Transverse colon (tissue), 4 donors: ENCODE measurements at regions not wholly inside any gene's neighbourhood (a gene's known extent, or its start where the extent isn't known, plus 50 kb on each side); places are given as distances from the start of the nearest gene placed in this dataset.
A peak's percentile ranks its signal among the peaks of the same experiment; 100 is the strongest.

Experiments used
- DNase-seq: peaks from one replicate; pipeline ENCODE4 v3.0.0-alpha.2; 2019
- H3K27ac ChIP-seq, 4 donors: fragments of 200-600 bp; sonication (generic); 2 replicates each; pipeline ENCODE4 v1.5.1; 2016 to 2018; ENCODE audit warnings: inconsistent platforms in 4 of 4
- H3K27me3 ChIP-seq: fragments of 200-600 bp; sonication (generic); 2 replicates; pipeline ENCODE4 v1.5.1; 2017; ENCODE audit warnings: inconsistent platforms
- H3K36me3 ChIP-seq, 4 donors: fragments of 200-600 bp; sonication (generic); 2 replicates each; pipeline ENCODE4 v1.5.1; 2017 to 2019; ENCODE audit warnings: inconsistent platforms in 4 of 4
- H3K4me1 ChIP-seq, 4 donors: fragments of 200-600 bp; sonication (generic); 2 replicates each; pipeline ENCODE4 v1.5.1; 2017 to 2020; ENCODE audit warnings: inconsistent platforms in 4 of 4
- H3K4me3 ChIP-seq, 4 donors: fragments of 200-600 bp; sonication (generic); 1 replicate in 1 of 4; 2 replicates in 3 of 4; pipeline versions ENCODE4 v1.5.1 to v1.6.1; 2017 to 2019; ENCODE audit warnings: inconsistent platforms in 4 of 4
- H3K9me3 ChIP-seq, 2 donors: fragments of 200-600 bp; sonication (generic); 2 replicates each; pipeline ENCODE4 v1.5.1; 2017 to 2019; ENCODE audit warnings: inconsistent platforms in 2 of 2
- EP300 ChIP-seq: sonication (generic); formaldehyde crosslinking; IDR thresholded peaks from one replicate; pipeline ENCODE4 v1.6.1; 2017; ENCODE audit warnings: antibody characterized with exemption, low read depth
- POLR2A ChIP-seq: fragments of 450-650 bp; IDR thresholded peaks from one replicate; pipeline ENCODE4 v1.6.1; 2016; ENCODE audit warnings: antibody characterized with exemption, mild to moderate bottlenecking, moderate library complexity
- POLR2AphosphoS5 ChIP-seq, 3 donors: sonication (generic); formaldehyde crosslinking; IDR thresholded peaks; one replicate each; pipeline ENCODE4 v1.6.1; 2016; ENCODE audit warnings: antibody characterized with exemption in 3 of 3
- WGBS, 2 donors: methylation state at CpG; one replicate each; pipeline ENCODE4 v1.1.5; 2018; ENCODE audit warnings: low coverage in 1 of 2; 5-methylcytosine and 5-hydroxymethylcytosine counted together
- in situ Hi-C, 4 donors: fragments of 200-750 bp; cut with MboI; loops; one replicate each; pipeline versions ENCODE4 v1.15.0 to v1.15.1; 2017; ENCODE audit warnings: low sequenced_read_pairs in 3 of 4, low pct_ligation_motif_present in 1 of 4, low pct_unique_long_range_greater_than_20kb in 1 of 4
- intact Hi-C: fragments of 100-400 bp; cut with DNase I; formaldehyde crosslinking; loops from one replicate; pipeline ENCODE4 v1.15.1; 2023; ENCODE audit warnings: low total_unique reads
- TF ChIP-seq, protein P1 (sequence below), 5 experiments: fragments of 200-600 bp in 3 of 5; fragments of 450-650 bp in 2 of 5; sonication (generic) in 3 of 5; IDR thresholded peaks; 1 replicate in 2 of 5; 2 replicates in 3 of 5; pipeline ENCODE4 v1.5.1; 2016 to 2017; ENCODE audit warnings: antibody characterized with exemption in 5 of 5, inconsistent platforms in 3 of 5, mild to moderate bottlenecking in 2 of 5, moderate library complexity in 1 of 5

DNA sequence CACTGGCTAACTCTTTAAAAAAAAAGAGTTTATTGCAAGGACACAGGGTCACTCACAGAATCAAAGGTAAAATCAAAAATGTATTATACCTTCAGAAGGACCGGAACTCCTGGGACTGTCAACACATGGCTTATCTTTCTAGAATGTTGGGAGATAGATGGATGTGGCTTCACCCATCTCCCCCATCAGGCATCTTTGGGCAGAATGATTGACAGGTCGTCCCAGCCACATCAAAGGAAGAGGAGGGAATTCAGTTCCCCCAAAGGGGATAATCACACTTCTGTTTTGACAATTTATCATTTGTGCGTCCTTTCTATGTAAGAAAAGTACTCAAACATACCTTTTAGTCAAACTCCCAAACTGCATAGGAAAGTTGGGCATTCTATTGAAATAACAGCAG lies 228.6 kb upstream of the CDH5 start:
- in situ Hi-C loops (no loop called here), intact Hi-C loops (no loop called here)
- no peak for TF ChIP-seq POLR2AphosphoS5 (IDR thresholded peaks at IDR 0.05)
- no peak for TF ChIP-seq POLR2A
- TF ChIP-seq EP300: no peak
- TF ChIP-seq, protein P1, sequence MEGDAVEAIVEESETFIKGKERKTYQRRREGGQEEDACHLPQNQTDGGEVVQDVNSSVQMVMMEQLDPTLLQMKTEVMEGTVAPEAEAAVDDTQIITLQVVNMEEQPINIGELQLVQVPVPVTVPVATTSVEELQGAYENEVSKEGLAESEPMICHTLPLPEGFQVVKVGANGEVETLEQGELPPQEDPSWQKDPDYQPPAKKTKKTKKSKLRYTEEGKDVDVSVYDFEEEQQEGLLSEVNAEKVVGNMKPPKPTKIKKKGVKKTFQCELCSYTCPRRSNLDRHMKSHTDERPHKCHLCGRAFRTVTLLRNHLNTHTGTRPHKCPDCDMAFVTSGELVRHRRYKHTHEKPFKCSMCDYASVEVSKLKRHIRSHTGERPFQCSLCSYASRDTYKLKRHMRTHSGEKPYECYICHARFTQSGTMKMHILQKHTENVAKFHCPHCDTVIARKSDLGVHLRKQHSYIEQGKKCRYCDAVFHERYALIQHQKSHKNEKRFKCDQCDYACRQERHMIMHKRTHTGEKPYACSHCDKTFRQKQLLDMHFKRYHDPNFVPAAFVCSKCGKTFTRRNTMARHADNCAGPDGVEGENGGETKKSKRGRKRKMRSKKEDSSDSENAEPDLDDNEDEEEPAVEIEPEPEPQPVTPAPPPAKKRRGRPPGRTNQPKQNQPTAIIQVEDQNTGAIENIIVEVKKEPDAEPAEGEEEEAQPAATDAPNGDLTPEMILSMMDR (IDR thresholded peaks at IDR 0.05): no peak
- Histone ChIP-seq H3K4me1 (peaks cover 0 to 10% (median 3%) of the 10 kb centered on the region in 4 donors), H3K27me3 (no peaks in the 10 kb centered on the region), H3K27ac (no peak overlapping the region), H3K9me3 (no peaks in the 10 kb centered on the region), H3K4me3 (no peak overlapping the region), H3K36me3 (no peaks in the 10 kb centered on the region)
- DNase-seq: no peak
- WGBS, 2 donors: 57 to 67% methylated on average over 3 of the region's 3 CpGs

DNA sequence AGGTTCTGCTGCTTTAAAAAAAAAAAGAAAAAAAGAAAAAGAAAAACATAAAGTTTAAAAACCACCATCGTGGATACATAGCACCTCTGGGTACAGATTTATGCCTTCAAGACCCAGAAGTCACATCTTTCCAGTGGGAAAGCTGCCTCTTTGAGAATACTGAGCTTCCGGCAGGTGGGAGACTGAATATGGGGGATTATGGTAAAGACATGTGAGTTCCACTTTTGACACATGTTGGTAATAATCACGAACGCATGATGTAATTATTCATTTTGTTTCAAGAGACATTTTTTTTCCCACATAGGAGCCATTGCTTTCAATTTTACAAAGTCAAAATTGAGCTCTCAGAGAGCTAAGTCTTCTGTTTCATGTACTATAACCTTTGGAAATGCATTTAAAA lies 229.7 kb upstream of the CDH5 start:
- 55 to 64% methylated on average over 4 of the region's 4 CpGs for WGBS, 2 donors
- no peak overlapping the region for H3K27ac ChIP-seq
- intact Hi-C loops: no loop called here

DNA sequence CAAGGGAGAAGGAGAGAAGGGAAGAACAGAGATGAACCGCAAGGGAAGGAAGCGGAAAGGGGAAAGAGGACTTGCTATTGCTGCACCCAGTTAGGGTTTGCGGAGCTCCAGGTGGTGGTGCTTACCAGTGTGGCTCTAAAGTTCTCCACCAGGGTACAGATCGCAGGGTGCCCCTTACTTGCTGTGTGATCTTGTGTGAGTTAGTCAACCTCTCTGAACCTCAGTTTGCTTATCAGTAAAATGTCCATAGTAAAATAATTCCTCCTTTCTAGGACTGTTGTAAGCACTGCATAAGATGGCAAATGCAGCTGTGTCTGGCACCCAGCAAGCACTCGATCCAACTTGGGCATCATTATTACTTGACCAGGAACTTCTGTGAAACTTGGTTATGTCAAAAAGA lies 230.7 kb upstream of the CDH5 start:
- peaks cover 0 to 10% (median 3%) of the 10 kb centered on the region in 4 donors for H3K4me1 ChIP-seq
- TF ChIP-seq, protein P1 (IDR thresholded peaks at IDR 0.05): no peak
- TF ChIP-seq POLR2A (no peak), POLR2AphosphoS5 (IDR thresholded peaks at IDR 0.05) (no peak), EP300 (no peak)
- 83 to 92% methylated on average over 4 to 5 of the region's 5 CpGs for WGBS, 2 donors
- H3K27me3 ChIP-seq: no peaks in the 10 kb centered on the region
- DNase-seq: no peak
- in situ Hi-C loops: no loop called here
- no peaks in the 10 kb centered on the region for H3K9me3 ChIP-seq
- intact Hi-C loops: no loop called here
- no peak overlapping the region for H3K4me3 ChIP-seq
- no peak overlapping the region for H3K27ac ChIP-seq
- H3K36me3 ChIP-seq: no peaks in the 10 kb centered on the region

More for the DNA sequence above, 229.7 kb upstream of the CDH5 start:
- H3K4me3 ChIP-seq: no peak overlapping the region
- no peaks in the 10 kb centered on the region for H3K27me3 ChIP-seq
- in situ Hi-C loops: no loop called here
- peaks cover 0 to 10% (median 3%) of the 10 kb centered on the region in 4 donors for H3K4me1 ChIP-seq
- no peaks in the 10 kb centered on the region for H3K36me3 ChIP-seq
- no peaks in the 10 kb centered on the region for H3K9me3 ChIP-seq
- TF ChIP-seq POLR2A (no peak), EP300 (no peak), POLR2AphosphoS5 (IDR thresholded peaks at IDR 0.05) (no peak)
- TF ChIP-seq, protein P1 (IDR thresholded peaks at IDR 0.05): no peak
- DNase-seq: no peak

DNA sequence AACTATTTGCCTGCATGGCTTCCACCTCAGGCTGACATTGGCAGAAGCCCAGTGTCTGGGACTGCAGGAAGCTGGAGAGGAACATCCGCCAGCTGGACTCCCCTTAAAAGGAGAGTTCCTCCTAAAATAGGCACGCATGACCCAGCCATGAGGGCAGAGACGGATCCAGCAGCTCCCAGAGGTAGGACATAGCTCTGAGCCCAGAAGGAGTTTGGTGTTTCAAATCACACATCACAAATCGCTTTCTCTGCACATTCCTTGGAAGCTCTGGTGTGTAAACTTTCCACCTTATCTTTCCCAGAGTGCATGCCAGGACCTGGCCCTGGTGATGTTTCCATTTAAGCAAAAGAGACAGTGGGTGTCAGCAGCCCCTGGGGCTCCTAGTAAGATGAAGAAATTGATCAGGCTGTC lies 231.1 kb upstream of the CDH5 start:
- intact Hi-C loops: no loop called here
- 45% methylated on average over 4 of the region's 4 CpGs; no CpG with 5 or more reads in 1 of the 2 donors for WGBS, 2 donors

DNA sequence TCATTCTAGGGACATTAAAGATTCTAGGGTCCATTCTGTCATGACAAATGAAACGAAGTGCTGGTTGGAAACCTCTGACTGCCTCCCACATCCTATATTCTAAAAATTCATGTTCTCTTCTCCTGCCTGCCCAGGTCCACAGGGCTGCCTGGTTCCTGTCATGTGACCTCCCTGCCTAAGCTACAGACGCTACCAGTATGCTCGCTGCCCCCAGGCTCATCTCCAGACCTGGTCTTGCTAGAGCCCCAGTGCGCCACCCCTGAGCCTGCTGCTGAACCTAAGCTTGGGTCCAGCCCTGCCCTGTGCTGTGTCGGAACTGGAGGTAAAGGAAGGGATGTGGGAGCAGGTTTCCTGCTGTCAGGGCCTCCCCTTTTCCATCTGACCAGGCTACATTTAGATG lies 231.6 kb upstream of the CDH5 start:
- Histone ChIP-seq H3K4me1 (peaks cover 0 to 10% (median 3%) of the 10 kb centered on the region in 4 donors), H3K27ac (no peak overlapping the region), H3K27me3 (no peaks in the 10 kb centered on the region), H3K9me3 (no peaks in the 10 kb centered on the region), H3K36me3 (no peaks in the 10 kb centered on the region), H3K4me3 (no peak overlapping the region)
- DNase-seq: no peak
- TF ChIP-seq EP300: no peak
- intact Hi-C loops: no loop called here
- in situ Hi-C loops: no loop called here
- 56 to 63% methylated on average over 1 to 5 of the region's 5 CpGs for WGBS, 2 donors

More for the DNA sequence above, 231.1 kb upstream of the CDH5 start:
- no peaks in the 10 kb centered on the region for H3K36me3 ChIP-seq
- in situ Hi-C loops: no loop called here
- TF ChIP-seq POLR2A: no peak
- no peak for TF ChIP-seq POLR2AphosphoS5 (IDR thresholded peaks at IDR 0.05)
- TF ChIP-seq EP300: no peak
- no peaks in the 10 kb centered on the region for H3K9me3 ChIP-seq
- H3K4me1 ChIP-seq: peaks cover 0 to 10% (median 3%) of the 10 kb centered on the region in 4 donors
- no peak overlapping the region for H3K4me3 ChIP-seq
- no peak overlapping the region for H3K27ac ChIP-seq
- DNase-seq: peak; percentile 14
- H3K27me3 ChIP-seq: no peaks in the 10 kb centered on the region
